NCI-H345 (cell line): ENCODE measurements at regions not wholly inside any gene's neighbourhood (a gene's known extent, or its start where the extent isn't known, plus 50 kb on each side); places are given as distances from the start of the nearest gene placed in this dataset.
A peak's percentile ranks its signal among the peaks of the same experiment; 100 is the strongest.

Experiments
- DNase-seq: peaks from one replicate; lab custom pipeline; 2025; lab: John Stamatoyannopoulos, UW

GRCh38 chr20:50313827-50314677 lies 123.4 kb downstream of the CEBPB start:
- peak; percentile 52 for DNase-seq

GRCh38 chr20:50314678-50315335 lies 124.2 kb downstream of the CEBPB start:
- DNase-seq, result peak; percentile 13

GRCh38 chr20:50315586-50316551 lies 125.2 kb downstream of the CEBPB start:
- no peak for DNase-seq

- no peak for DNase-seq
These were observed 126.5 kb downstream of the CEBPB start for GRCh38 chr20:50317116-50317515.

GRCh38 chr20:50317609-50318008 lies 127.0 kb downstream of the CEBPB start:
- DNase-seq, result peak; percentile 84

GRCh38 chr20:50318710-50319109 lies 128.1 kb downstream of the CEBPB start:
- DNase-seq, result no peak

GRCh38 chr20:50320005-50320900 lies 129.6 kb downstream of the CEBPB start:
- no peak for DNase-seq

- DNase-seq, result no peak
These were observed 130.5 kb downstream of the CEBPB start for GRCh38 chr20:50320901-50321796.

- DNase-seq, result no peak
These were observed 131.3 kb downstream of the CEBPB start for GRCh38 chr20:50321797-50322480.

GRCh38 chr20:50322703-50323131 lies 132.1 kb downstream of the CEBPB start:
- no peak for DNase-seq

GRCh38 chr20:50323209-50323608 lies 132.6 kb downstream of the CEBPB start:
- no peak for DNase-seq

- DNase-seq, result no peak
These were observed 133.4 kb downstream of the CEBPB start for GRCh38 chr20:50323777-50324775.

- no peak for DNase-seq
These were observed 134.6 kb downstream of the CEBPB start for GRCh38 chr20:50325215-50325614.

- no peak for DNase-seq
These were observed 135.0 kb downstream of the CEBPB start for GRCh38 chr20:50325651-50326050.

- DNase-seq, result no peak
These were observed 137.0 kb downstream of the CEBPB start for GRCh38 chr20:50327666-50328065.

GRCh38 chr20:50328222-50328979 lies 137.8 kb downstream of the CEBPB start:
- DNase-seq, result no peak
